NCI-H1092 (cell line): ENCODE measurements at regions not wholly inside any gene's neighbourhood (a gene's known extent, or its start where the extent isn't known, plus 50 kb on each side); places are given as distances from the start of the nearest gene placed in this dataset.
"Not testable (repeated sequence)": the region's sequence is repeated elsewhere in the genome, so short reads cannot be mapped to it uniquely, and the experiment has no call there.

Source experiments
- DNase-seq: peaks from one replicate; lab custom pipeline; 2025; lab: John Stamatoyannopoulos, UW

GRCh38 chr3:59191651-59192050 lies 141.8 kb upstream of the CFAP20DC start:
- DNase-seq: no peak

- DNase-seq: no peak
These were observed 140.1 kb upstream of the CFAP20DC start for GRCh38 chr3:59189939-59190338.

- no peak for DNase-seq
These were observed 139.7 kb upstream of the CFAP20DC start for GRCh38 chr3:59189526-59189925.

- no peak for DNase-seq
These were observed 136.9 kb upstream of the CFAP20DC start for GRCh38 chr3:59186725-59187124.

- DNase-seq: no peak
These were observed 136.0 kb upstream of the CFAP20DC start for GRCh38 chr3:59185591-59186369.

- no peak for DNase-seq
These were observed 130.2 kb upstream of the CFAP20DC start for GRCh38 chr3:59180006-59180405.

GRCh38 chr3:59178698-59179097 lies 128.9 kb upstream of the CFAP20DC start:
- no peak for DNase-seq

- no peak for DNase-seq
These were observed 121.7 kb upstream of the CFAP20DC start for GRCh38 chr3:59171491-59171890.

- not testable (repeated sequence) for DNase-seq
These were observed 120.3 kb upstream of the CFAP20DC start for GRCh38 chr3:59170166-59170565.

- DNase-seq: no peak
These were observed 117.9 kb upstream of the CFAP20DC start for GRCh38 chr3:59167756-59168155.

- no peak for DNase-seq
These were observed 114.1 kb upstream of the CFAP20DC start for GRCh38 chr3:59163953-59164352.

GRCh38 chr3:59161048-59161447 lies 111.2 kb upstream of the CFAP20DC start:
- DNase-seq: no peak

- DNase-seq: no peak
These were observed 110.4 kb upstream of the CFAP20DC start for GRCh38 chr3:59160133-59160746.

GRCh38 chr3:59153648-59154047 lies 103.8 kb upstream of the CFAP20DC start:
- DNase-seq: no peak

- no peak for DNase-seq
These were observed 103.1 kb upstream of the CFAP20DC start for GRCh38 chr3:59152943-59153342.

- no peak for DNase-seq
These were observed 100.2 kb upstream of the CFAP20DC start for GRCh38 chr3:59150039-59150438.

- no peak for DNase-seq
These were observed 99.3 kb upstream of the CFAP20DC start for GRCh38 chr3:59149166-59149565.

- DNase-seq: no peak
These were observed 93.6 kb upstream of the CFAP20DC start for GRCh38 chr3:59143447-59143846.

GRCh38 chr3:59142556-59142955 lies 92.7 kb upstream of the CFAP20DC start:
- DNase-seq: no peak

- no peak for DNase-seq
These were observed 89.1 kb upstream of the CFAP20DC start for GRCh38 chr3:59138966-59139365.

- DNase-seq: no peak
These were observed 87.6 kb upstream of the CFAP20DC start for GRCh38 chr3:59137415-59137814.

GRCh38 chr3:59136081-59136480 lies 86.3 kb upstream of the CFAP20DC start:
- no peak for DNase-seq

GRCh38 chr3:59135096-59135495 lies 85.3 kb upstream of the CFAP20DC start:
- no peak for DNase-seq

GRCh38 chr3:59133311-59133710 lies 83.5 kb upstream of the CFAP20DC start:
- no peak for DNase-seq
